ENCODE measurements at regions not wholly inside any gene's neighbourhood (a gene's known extent, or its start where the extent isn't known, plus 50 kb on each side); places are given as distances from the start of the nearest gene placed in this dataset.

DNA sequence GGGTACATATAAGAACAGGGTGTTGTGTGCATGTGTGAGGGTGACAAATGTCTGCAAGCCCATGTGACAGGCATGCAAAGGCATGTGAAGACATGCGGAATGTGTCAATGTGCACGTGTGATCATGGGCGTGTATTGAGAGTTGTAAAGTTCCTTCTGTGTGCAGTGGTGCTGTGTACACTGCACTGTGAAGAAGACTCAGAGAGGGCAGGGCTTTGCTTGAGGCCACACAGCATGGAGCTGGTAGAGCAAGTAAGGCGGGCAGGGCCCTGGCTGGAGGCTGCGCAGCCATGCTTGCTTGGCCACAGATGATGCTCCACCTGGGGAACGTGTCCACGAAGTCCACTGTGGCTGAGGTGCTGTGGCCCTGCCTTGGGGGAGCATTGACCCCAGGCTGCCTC lies 66.8 kb downstream of the PTPRS start:
- Histone ChIP-seq H3K9ac (ENCODE audit: low read depth in 1 of 2, low read length in 2 of 2) (no peak overlapping the region), H3K27me3 (ENCODE audit: control insufficient read depth in 4 of 4, insufficient read depth in 4 of 4, low read length in 3 of 4) (no peaks in the 10 kb centered on the region), H3K4me1 (ENCODE audit: control insufficient read depth in 4 of 4, insufficient read depth in 4 of 4, low read length in 3 of 4) (no peaks in the 10 kb centered on the region), H3K36me3 (ENCODE audit: control insufficient read depth in 4 of 4, insufficient read depth in 3 of 4, low read depth in 1 of 4, low read length in 3 of 4) (peaks cover 0 to 13% (median 2%) of the 10 kb centered on the region in 4 donors), H3K4me3 (ENCODE audit: low read depth in 1 of 3, low read length in 3 of 3) (no peak overlapping the region), H3K27ac (ENCODE audit: low read depth in 1 of 2, low read length in 2 of 2) (no peak overlapping the region), H3K9me3 (ENCODE audit: control insufficient read depth in 4 of 4, low read length in 3 of 4) (no peaks in the 10 kb centered on the region)
- DNase-seq (ENCODE audit: low spot score), result no peak
- TF ChIP-seq, protein P1, sequence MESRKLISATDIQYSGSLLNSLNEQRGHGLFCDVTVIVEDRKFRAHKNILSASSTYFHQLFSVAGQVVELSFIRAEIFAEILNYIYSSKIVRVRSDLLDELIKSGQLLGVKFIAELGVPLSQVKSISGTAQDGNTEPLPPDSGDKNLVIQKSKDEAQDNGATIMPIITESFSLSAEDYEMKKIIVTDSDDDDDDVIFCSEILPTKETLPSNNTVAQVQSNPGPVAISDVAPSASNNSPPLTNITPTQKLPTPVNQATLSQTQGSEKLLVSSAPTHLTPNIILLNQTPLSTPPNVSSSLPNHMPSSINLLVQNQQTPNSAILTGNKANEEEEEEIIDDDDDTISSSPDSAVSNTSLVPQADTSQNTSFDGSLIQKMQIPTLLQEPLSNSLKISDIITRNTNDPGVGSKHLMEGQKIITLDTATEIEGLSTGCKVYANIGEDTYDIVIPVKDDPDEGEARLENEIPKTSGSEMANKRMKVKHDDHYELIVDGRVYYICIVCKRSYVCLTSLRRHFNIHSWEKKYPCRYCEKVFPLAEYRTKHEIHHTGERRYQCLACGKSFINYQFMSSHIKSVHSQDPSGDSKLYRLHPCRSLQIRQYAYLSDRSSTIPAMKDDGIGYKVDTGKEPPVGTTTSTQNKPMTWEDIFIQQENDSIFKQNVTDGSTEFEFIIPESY (IDR thresholded peaks at IDR 0.05), result no peak
- no peak for TF ChIP-seq HNF4A (conservative IDR thresholded peaks at IDR 0.05)
- 97% methylated on average over 7 of the region's 7 CpGs for WGBS

DNA sequence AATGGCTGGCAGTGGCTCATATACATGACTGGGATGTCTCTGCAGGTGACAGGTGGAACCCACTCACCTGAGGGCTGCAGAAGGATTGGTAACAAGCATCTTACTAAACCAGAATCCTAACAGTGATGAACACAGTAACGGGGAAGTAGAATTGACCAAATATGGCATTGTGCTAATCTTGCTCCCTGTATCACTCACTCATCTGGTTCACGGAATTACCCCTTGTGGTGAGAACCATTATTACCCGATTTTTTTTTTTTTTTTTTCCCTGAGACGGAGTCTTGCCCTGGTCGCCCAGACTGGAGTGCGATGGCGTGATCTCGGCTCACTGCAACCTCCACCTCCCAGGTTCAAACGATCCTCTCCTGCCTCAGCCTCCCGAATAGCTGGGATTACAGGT lies 69.5 kb downstream of the PTPRS start:
- 87% methylated on average over 10 of the region's 10 CpGs for WGBS

More for the DNA sequence above, 69.5 kb downstream of the PTPRS start:
- Histone ChIP-seq H3K27ac (ENCODE audit: low read depth in 1 of 2, low read length in 2 of 2) (no peak overlapping the region), H3K4me1 (ENCODE audit: control insufficient read depth in 4 of 4, insufficient read depth in 4 of 4, low read length in 3 of 4) (no peaks in the 10 kb centered on the region), H3K9me3 (ENCODE audit: control insufficient read depth in 4 of 4, low read length in 3 of 4) (no peaks in the 10 kb centered on the region), H3K4me3 (ENCODE audit: low read depth in 1 of 3, low read length in 3 of 3) (no peak overlapping the region), H3K9ac (ENCODE audit: low read depth in 1 of 2, low read length in 2 of 2) (no peak overlapping the region), H3K36me3 (ENCODE audit: control insufficient read depth in 4 of 4, insufficient read depth in 3 of 4, low read depth in 1 of 4, low read length in 3 of 4) (peaks cover 0 to 13% (median 2%) of the 10 kb centered on the region in 4 donors), H3K27me3 (ENCODE audit: control insufficient read depth in 4 of 4, insufficient read depth in 4 of 4, low read length in 3 of 4) (no peaks in the 10 kb centered on the region)
- DNase-seq (ENCODE audit: low spot score), result no peak
- TF ChIP-seq SP1 (IDR thresholded peaks at IDR 0.05) (no peak), JUND (IDR thresholded peaks at IDR 0.05) (no peak), TAF1 (conservative IDR thresholded peaks at IDR 0.05) (no peak), YY1 (IDR thresholded peaks at IDR 0.05) (no peak), EGR1 (IDR thresholded peaks at IDR 0.05; ENCODE audit: low read depth in 2 of 2) (no peak), RAD21 (IDR thresholded peaks at IDR 0.05) (no peak), FOXA1 (IDR thresholded peaks at IDR 0.05) (no peak), HNF4A (conservative IDR thresholded peaks at IDR 0.05) (no peak), GABPA (IDR thresholded peaks at IDR 0.05 in 1 of 2, conservative IDR thresholded peaks at IDR 0.05 in 1 of 2) (no peak)
- TF ChIP-seq, protein P2, sequence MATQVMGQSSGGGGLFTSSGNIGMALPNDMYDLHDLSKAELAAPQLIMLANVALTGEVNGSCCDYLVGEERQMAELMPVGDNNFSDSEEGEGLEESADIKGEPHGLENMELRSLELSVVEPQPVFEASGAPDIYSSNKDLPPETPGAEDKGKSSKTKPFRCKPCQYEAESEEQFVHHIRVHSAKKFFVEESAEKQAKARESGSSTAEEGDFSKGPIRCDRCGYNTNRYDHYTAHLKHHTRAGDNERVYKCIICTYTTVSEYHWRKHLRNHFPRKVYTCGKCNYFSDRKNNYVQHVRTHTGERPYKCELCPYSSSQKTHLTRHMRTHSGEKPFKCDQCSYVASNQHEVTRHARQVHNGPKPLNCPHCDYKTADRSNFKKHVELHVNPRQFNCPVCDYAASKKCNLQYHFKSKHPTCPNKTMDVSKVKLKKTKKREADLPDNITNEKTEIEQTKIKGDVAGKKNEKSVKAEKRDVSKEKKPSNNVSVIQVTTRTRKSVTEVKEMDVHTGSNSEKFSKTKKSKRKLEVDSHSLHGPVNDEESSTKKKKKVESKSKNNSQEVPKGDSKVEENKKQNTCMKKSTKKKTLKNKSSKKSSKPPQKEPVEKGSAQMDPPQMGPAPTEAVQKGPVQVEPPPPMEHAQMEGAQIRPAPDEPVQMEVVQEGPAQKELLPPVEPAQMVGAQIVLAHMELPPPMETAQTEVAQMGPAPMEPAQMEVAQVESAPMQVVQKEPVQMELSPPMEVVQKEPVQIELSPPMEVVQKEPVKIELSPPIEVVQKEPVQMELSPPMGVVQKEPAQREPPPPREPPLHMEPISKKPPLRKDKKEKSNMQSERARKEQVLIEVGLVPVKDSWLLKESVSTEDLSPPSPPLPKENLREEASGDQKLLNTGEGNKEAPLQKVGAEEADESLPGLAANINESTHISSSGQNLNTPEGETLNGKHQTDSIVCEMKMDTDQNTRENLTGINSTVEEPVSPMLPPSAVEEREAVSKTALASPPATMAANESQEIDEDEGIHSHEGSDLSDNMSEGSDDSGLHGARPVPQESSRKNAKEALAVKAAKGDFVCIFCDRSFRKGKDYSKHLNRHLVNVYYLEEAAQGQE (IDR thresholded peaks at IDR 0.05), result no peak
- TF ChIP-seq, protein P3, sequence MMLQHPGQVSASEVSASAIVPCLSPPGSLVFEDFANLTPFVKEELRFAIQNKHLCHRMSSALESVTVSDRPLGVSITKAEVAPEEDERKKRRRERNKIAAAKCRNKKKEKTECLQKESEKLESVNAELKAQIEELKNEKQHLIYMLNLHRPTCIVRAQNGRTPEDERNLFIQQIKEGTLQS (IDR thresholded peaks at IDR 0.05), result no peak
- TF ChIP-seq, protein P4, sequence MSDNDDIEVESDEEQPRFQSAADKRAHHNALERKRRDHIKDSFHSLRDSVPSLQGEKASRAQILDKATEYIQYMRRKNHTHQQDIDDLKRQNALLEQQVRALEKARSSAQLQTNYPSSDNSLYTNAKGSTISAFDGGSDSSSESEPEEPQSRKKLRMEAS (IDR thresholded peaks at IDR 0.05), result no peak
- TF ChIP-seq, protein P5, sequence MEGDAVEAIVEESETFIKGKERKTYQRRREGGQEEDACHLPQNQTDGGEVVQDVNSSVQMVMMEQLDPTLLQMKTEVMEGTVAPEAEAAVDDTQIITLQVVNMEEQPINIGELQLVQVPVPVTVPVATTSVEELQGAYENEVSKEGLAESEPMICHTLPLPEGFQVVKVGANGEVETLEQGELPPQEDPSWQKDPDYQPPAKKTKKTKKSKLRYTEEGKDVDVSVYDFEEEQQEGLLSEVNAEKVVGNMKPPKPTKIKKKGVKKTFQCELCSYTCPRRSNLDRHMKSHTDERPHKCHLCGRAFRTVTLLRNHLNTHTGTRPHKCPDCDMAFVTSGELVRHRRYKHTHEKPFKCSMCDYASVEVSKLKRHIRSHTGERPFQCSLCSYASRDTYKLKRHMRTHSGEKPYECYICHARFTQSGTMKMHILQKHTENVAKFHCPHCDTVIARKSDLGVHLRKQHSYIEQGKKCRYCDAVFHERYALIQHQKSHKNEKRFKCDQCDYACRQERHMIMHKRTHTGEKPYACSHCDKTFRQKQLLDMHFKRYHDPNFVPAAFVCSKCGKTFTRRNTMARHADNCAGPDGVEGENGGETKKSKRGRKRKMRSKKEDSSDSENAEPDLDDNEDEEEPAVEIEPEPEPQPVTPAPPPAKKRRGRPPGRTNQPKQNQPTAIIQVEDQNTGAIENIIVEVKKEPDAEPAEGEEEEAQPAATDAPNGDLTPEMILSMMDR (IDR thresholded peaks at IDR 0.05; ENCODE audit: low read depth, low read length, missing input control), result no peak

Data from liver (tissue), 8 donors.